ENCODE measurements at regions not wholly inside any gene's neighbourhood (a gene's known extent, or its start where the extent isn't known, plus 50 kb on each side); places are given as distances from the start of the nearest gene placed in this dataset.

GRCh38 chr2:35873921-35874320, 481.7 kb upstream of the CRIM1 start:
- DNase-seq (ENCODE audit: low read depth in 1 of 2, low spot score in 1 of 2), result no peak
- no peak overlapping the region for H3K4me3 ChIP-seq (replicated peaks; ENCODE audit: insufficient read depth, low read length)
- H3K27me3 ChIP-seq (ENCODE audit: insufficient read depth, poor library complexity, severe bottlenecking), result no peaks in the 10 kb centered on the region
- H3K27ac ChIP-seq (replicated peaks), result no peak overlapping the region
- no peak for TF ChIP-seq SPI1 (IDR thresholded peaks at IDR 0.05; ENCODE audit: borderline replicate concordance, low read depth)
- TF ChIP-seq GABPA (IDR thresholded peaks at IDR 0.05; ENCODE audit: low read depth), result no peak
- no peak for TF ChIP-seq POLR2AphosphoS5 (IDR thresholded peaks at IDR 0.05; ENCODE audit: low read depth)
- TF ChIP-seq CTCF (IDR thresholded peaks at IDR 0.05; ENCODE audit: insufficient read depth, low read length), result no peak

GRCh38 chr2:35871672-35872071, 483.9 kb upstream of the CRIM1 start:
- Histone ChIP-seq H3K27me3 (ENCODE audit: insufficient read depth, poor library complexity, severe bottlenecking) (no peaks in the 10 kb centered on the region), H3K27ac (replicated peaks) (no peak overlapping the region), H3K4me3 (replicated peaks; ENCODE audit: insufficient read depth, low read length) (no peak overlapping the region)
- DNase-seq (ENCODE audit: low read depth in 1 of 2, low spot score in 1 of 2), result no peak
- TF ChIP-seq POLR2AphosphoS5 (IDR thresholded peaks at IDR 0.05; ENCODE audit: low read depth) (no peak), REST (IDR thresholded peaks at IDR 0.05; ENCODE audit: insufficient replicate concordance, low read depth) (no peak)

GRCh38 chr2:35870713-35871112, 484.9 kb upstream of the CRIM1 start:
- H3K27ac ChIP-seq (replicated peaks), result no peak overlapping the region
- TF ChIP-seq SPI1 (IDR thresholded peaks at IDR 0.05; ENCODE audit: borderline replicate concordance, low read depth), result no peak
- no peak overlapping the region for H3K4me3 ChIP-seq (replicated peaks; ENCODE audit: insufficient read depth, low read length)
- DNase-seq (ENCODE audit: low read depth in 1 of 2, low spot score in 1 of 2), result no peak
- H3K27me3 ChIP-seq (ENCODE audit: insufficient read depth, poor library complexity, severe bottlenecking), result no peaks in the 10 kb centered on the region

GRCh38 chr2:35864141-35864540, 491.4 kb upstream of the CRIM1 start:
- no peak overlapping the region for H3K4me3 ChIP-seq (replicated peaks; ENCODE audit: insufficient read depth, low read length)
- DNase-seq (ENCODE audit: low read depth in 1 of 2, low spot score in 1 of 2), result no peak

More at GRCh38 chr2:35864141-35864540, 491.4 kb upstream of the CRIM1 start:
- TF ChIP-seq POLR2AphosphoS5 (IDR thresholded peaks at IDR 0.05; ENCODE audit: low read depth), result no peak
- no peak for TF ChIP-seq REST (IDR thresholded peaks at IDR 0.05; ENCODE audit: insufficient replicate concordance, low read depth)
- TF ChIP-seq GABPA (IDR thresholded peaks at IDR 0.05; ENCODE audit: low read depth), result no peak
- no peak for TF ChIP-seq CTCF (IDR thresholded peaks at IDR 0.05; ENCODE audit: insufficient read depth, low read length)
- no peak for TF ChIP-seq SPI1 (IDR thresholded peaks at IDR 0.05; ENCODE audit: borderline replicate concordance, low read depth)
- H3K27ac ChIP-seq (replicated peaks), result no peak overlapping the region
- H3K27me3 ChIP-seq (ENCODE audit: insufficient read depth, poor library complexity, severe bottlenecking), result no peaks in the 10 kb centered on the region

All from HL-60 (cell line).